ENCODE measurements at regions not wholly inside any gene's neighbourhood (a gene's known extent, or its start where the extent isn't known, plus 50 kb on each side); places are given as distances from the start of the nearest gene placed in this dataset.
"Not testable (repeated sequence)": the region's sequence is repeated elsewhere in the genome, so short reads cannot be mapped to it uniquely, and the experiment has no call there.

DNA sequence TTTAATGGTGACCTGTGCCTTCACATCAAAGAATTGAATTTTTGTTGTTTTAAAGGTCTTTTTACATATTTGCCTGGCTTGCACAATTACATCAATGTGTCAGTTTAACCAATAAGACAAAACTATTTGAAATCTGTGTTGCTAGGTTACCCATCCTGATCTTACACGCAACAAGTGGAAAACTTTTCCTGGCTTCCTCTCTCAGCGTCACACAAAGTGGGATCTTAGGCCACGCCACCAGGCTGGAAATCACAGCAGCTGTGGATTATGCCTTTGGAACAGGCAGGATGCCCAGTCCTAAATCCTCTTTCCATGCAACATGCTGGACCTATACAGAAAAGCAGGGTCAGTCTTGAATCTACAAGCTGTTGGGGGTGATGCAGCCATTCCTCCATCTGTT is 298.2 kb upstream of the HNRNPA3 start:
- no peak overlapping the region for H3K27ac Mint-ChIP-seq (ENCODE audit: unreplicated experiment)
- TF ChIP-seq, protein P1, sequence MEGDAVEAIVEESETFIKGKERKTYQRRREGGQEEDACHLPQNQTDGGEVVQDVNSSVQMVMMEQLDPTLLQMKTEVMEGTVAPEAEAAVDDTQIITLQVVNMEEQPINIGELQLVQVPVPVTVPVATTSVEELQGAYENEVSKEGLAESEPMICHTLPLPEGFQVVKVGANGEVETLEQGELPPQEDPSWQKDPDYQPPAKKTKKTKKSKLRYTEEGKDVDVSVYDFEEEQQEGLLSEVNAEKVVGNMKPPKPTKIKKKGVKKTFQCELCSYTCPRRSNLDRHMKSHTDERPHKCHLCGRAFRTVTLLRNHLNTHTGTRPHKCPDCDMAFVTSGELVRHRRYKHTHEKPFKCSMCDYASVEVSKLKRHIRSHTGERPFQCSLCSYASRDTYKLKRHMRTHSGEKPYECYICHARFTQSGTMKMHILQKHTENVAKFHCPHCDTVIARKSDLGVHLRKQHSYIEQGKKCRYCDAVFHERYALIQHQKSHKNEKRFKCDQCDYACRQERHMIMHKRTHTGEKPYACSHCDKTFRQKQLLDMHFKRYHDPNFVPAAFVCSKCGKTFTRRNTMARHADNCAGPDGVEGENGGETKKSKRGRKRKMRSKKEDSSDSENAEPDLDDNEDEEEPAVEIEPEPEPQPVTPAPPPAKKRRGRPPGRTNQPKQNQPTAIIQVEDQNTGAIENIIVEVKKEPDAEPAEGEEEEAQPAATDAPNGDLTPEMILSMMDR (IDR thresholded peaks at IDR 0.05; ENCODE audit: partially characterized antibody, unreplicated experiment): no peak
- no peaks in the 10 kb centered on the region for H3K4me1 Mint-ChIP-seq (ENCODE audit: low read depth, unreplicated experiment)
- no peaks in the 10 kb centered on the region for H3K9me3 Mint-ChIP-seq (ENCODE audit: unreplicated experiment)
- H3K4me3 Mint-ChIP-seq (ENCODE audit: unreplicated experiment): no peak overlapping the region
- H3K36me3 Mint-ChIP-seq (ENCODE audit: unreplicated experiment): no peaks in the 10 kb centered on the region
- no peak for DNase-seq
- no peaks in the 10 kb centered on the region for H3K27me3 Mint-ChIP-seq (ENCODE audit: unreplicated experiment)

- not testable (repeated sequence) for H3K27ac Mint-ChIP-seq (ENCODE audit: unreplicated experiment); H3K4me3 Mint-ChIP-seq (ENCODE audit: unreplicated experiment); H3K36me3 Mint-ChIP-seq (ENCODE audit: unreplicated experiment); H3K9me3 Mint-ChIP-seq (ENCODE audit: unreplicated experiment); H3K27me3 Mint-ChIP-seq (ENCODE audit: unreplicated experiment); H3K4me1 Mint-ChIP-seq (ENCODE audit: low read depth, unreplicated experiment); DNase-seq
Measured at GRCh38 chr2:176922545-176922944, 290.0 kb upstream of the HNRNPA3 start.

DNA sequence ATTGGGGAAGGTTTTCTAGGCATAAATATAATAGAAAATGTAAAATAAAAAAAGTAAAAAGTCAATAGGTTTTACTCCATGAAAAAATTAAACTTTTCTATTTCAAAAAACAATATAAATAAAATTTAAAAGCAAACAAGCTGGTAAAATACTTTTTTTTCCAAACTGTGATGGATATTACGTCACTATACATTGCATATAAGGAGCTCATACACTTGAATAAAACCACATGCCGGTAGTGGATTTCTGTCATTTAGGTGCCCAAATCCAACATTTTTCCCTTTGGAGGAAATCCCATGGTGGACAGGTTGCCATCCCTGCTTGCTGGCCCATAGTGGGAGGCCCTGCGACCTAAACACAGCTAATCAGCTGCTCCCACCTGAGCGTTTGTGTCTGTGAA is 289.4 kb upstream of the HNRNPA3 start:
- no peak for DNase-seq
- no peak overlapping the region for H3K4me3 Mint-ChIP-seq (ENCODE audit: unreplicated experiment)
- no peaks in the 10 kb centered on the region for H3K4me1 Mint-ChIP-seq (ENCODE audit: low read depth, unreplicated experiment)
- H3K27me3 Mint-ChIP-seq (ENCODE audit: unreplicated experiment): no peaks in the 10 kb centered on the region
- TF ChIP-seq, protein P1 (IDR thresholded peaks at IDR 0.05; ENCODE audit: partially characterized antibody, unreplicated experiment): no peak
- H3K9me3 Mint-ChIP-seq (ENCODE audit: unreplicated experiment): no peaks in the 10 kb centered on the region
- H3K27ac Mint-ChIP-seq (ENCODE audit: unreplicated experiment): no peak overlapping the region
- no peaks in the 10 kb centered on the region for H3K36me3 Mint-ChIP-seq (ENCODE audit: unreplicated experiment)

- Mint-ChIP-seq H3K9me3 (ENCODE audit: unreplicated experiment) (no peaks in the 10 kb centered on the region), H3K27ac (ENCODE audit: unreplicated experiment) (no peak overlapping the region), H3K27me3 (ENCODE audit: unreplicated experiment) (peaks cover 3% of the 10 kb centered on the region), H3K4me3 (ENCODE audit: unreplicated experiment) (no peak overlapping the region), H3K36me3 (ENCODE audit: unreplicated experiment) (no peaks in the 10 kb centered on the region), H3K4me1 (ENCODE audit: low read depth, unreplicated experiment) (no peaks in the 10 kb centered on the region)
- TF ChIP-seq, protein P1 (IDR thresholded peaks at IDR 0.05; ENCODE audit: partially characterized antibody, unreplicated experiment): no peak
- no peak for DNase-seq
Measured at GRCh38 chr2:176924909-176925534, 287.6 kb upstream of the HNRNPA3 start.

- no peaks in the 10 kb centered on the region for H3K4me1 Mint-ChIP-seq (ENCODE audit: low read depth, unreplicated experiment)
- TF ChIP-seq, protein P1 (IDR thresholded peaks at IDR 0.05; ENCODE audit: partially characterized antibody, unreplicated experiment): no peak
- peaks cover 3% of the 10 kb centered on the region for H3K27me3 Mint-ChIP-seq (ENCODE audit: unreplicated experiment)
- DNase-seq: no peak
- H3K9me3 Mint-ChIP-seq (ENCODE audit: unreplicated experiment): no peaks in the 10 kb centered on the region
- no peak overlapping the region for H3K4me3 Mint-ChIP-seq (ENCODE audit: unreplicated experiment)
- H3K27ac Mint-ChIP-seq (ENCODE audit: unreplicated experiment): no peak overlapping the region
- no peaks in the 10 kb centered on the region for H3K36me3 Mint-ChIP-seq (ENCODE audit: unreplicated experiment)
Measured at GRCh38 chr2:176926453-176926852, 286.1 kb upstream of the HNRNPA3 start.

GRCh38 chr2:176929387-176929786 is 283.2 kb upstream of the HNRNPA3 start:
- H3K27ac Mint-ChIP-seq (ENCODE audit: unreplicated experiment); H3K4me1 Mint-ChIP-seq (ENCODE audit: low read depth, unreplicated experiment); H3K4me3 Mint-ChIP-seq (ENCODE audit: unreplicated experiment); H3K27me3 Mint-ChIP-seq (ENCODE audit: unreplicated experiment); H3K36me3 Mint-ChIP-seq (ENCODE audit: unreplicated experiment); DNase-seq; H3K9me3 Mint-ChIP-seq (ENCODE audit: unreplicated experiment): not testable (repeated sequence)
